ENCODE measurements at regions not wholly inside any gene's neighbourhood (a gene's known extent, or its start where the extent isn't known, plus 50 kb on each side); places are given as distances from the start of the nearest gene placed in this dataset.

DNA sequence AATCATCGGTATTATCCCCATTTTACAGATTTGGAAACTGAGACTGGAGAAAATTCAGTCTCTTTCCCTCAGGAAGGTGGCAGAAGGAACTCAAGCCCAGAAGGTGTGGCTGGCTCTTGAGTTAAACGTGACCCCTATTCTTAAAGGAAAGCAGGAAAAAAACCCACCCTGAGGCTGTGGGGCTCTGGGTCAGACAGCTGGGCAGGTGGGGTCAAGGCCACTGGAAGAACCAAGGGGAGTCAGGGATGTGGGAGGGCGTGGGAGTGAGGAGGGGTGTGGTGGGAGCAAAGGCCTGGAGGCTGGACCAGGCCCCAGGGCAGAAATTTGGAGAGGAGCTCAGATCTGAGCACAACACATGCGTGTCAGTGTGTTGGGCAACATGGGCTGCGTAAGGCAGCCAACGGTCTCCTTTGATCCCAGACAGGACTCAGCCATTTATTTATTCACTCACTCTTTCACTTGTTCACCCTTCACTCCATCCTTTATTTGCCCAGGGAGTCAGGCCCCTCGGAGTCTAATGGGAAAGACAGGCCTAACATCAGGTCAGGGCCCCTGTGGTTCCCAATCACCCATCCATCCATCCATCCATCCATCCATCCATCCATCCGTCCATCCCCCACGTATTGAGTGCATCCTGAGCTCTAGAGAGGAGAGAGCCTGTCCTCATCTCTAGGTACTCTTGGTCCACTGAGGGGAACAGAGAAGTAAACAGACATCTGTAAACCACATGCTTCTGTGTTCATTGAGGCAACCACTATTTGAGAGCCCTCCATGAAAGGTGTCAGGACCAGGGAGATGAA, 165.0 kb downstream of the VEGFA start:
- TF ChIP-seq, protein P1, sequence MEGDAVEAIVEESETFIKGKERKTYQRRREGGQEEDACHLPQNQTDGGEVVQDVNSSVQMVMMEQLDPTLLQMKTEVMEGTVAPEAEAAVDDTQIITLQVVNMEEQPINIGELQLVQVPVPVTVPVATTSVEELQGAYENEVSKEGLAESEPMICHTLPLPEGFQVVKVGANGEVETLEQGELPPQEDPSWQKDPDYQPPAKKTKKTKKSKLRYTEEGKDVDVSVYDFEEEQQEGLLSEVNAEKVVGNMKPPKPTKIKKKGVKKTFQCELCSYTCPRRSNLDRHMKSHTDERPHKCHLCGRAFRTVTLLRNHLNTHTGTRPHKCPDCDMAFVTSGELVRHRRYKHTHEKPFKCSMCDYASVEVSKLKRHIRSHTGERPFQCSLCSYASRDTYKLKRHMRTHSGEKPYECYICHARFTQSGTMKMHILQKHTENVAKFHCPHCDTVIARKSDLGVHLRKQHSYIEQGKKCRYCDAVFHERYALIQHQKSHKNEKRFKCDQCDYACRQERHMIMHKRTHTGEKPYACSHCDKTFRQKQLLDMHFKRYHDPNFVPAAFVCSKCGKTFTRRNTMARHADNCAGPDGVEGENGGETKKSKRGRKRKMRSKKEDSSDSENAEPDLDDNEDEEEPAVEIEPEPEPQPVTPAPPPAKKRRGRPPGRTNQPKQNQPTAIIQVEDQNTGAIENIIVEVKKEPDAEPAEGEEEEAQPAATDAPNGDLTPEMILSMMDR (IDR thresholded peaks at IDR 0.05): no peak
- TF ChIP-seq FOXM1 (IDR thresholded peaks at IDR 0.05; ENCODE audit: low read depth): no peak
- no peak for TF ChIP-seq NRF1 (IDR thresholded peaks at IDR 0.05; ENCODE audit: low read depth, low read length)
- no peak for TF ChIP-seq RFX5 (IDR thresholded peaks at IDR 0.05; ENCODE audit: low read length)
- TF ChIP-seq POLR2AphosphoS5 (IDR thresholded peaks at IDR 0.05; ENCODE audit: low read depth, low read length): no peak
- no peak for TF ChIP-seq TCF12 (IDR thresholded peaks at IDR 0.05)
- no peak for TF ChIP-seq GABPA (IDR thresholded peaks at IDR 0.05; ENCODE audit: low read depth)
- TF ChIP-seq, protein P2, sequence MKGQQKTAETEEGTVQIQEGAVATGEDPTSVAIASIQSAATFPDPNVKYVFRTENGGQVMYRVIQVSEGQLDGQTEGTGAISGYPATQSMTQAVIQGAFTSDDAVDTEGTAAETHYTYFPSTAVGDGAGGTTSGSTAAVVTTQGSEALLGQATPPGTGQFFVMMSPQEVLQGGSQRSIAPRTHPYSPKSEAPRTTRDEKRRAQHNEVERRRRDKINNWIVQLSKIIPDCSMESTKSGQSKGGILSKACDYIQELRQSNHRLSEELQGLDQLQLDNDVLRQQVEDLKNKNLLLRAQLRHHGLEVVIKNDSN (IDR thresholded peaks at IDR 0.05; ENCODE audit: borderline replicate concordance, low read depth): no peak
- no peak for TF ChIP-seq JUND (IDR thresholded peaks at IDR 0.05)
- no peak for TF ChIP-seq EP300 (IDR thresholded peaks at IDR 0.05; ENCODE audit: borderline replicate concordance in 1 of 2, low read depth in 1 of 2, low read length in 1 of 2)
- TF ChIP-seq RXRA (IDR thresholded peaks at IDR 0.05; ENCODE audit: borderline replicate concordance, low read depth): no peak
- no peak for TF ChIP-seq YY1 (IDR thresholded peaks at IDR 0.05; ENCODE audit: low read depth)

Data from SK-N-SH (cell line).